DMS153 (cell line): ENCODE measurements at regions not wholly inside any gene's neighbourhood (a gene's known extent, or its start where the extent isn't known, plus 50 kb on each side); places are given as distances from the start of the nearest gene placed in this dataset.
"Not testable (repeated sequence)": the region's sequence is repeated elsewhere in the genome, so short reads cannot be mapped to it uniquely, and the experiment has no call there.

Experiments used
- DNase-seq: peaks from one replicate; lab custom pipeline; 2025; lab: John Stamatoyannopoulos, UW

DNA sequence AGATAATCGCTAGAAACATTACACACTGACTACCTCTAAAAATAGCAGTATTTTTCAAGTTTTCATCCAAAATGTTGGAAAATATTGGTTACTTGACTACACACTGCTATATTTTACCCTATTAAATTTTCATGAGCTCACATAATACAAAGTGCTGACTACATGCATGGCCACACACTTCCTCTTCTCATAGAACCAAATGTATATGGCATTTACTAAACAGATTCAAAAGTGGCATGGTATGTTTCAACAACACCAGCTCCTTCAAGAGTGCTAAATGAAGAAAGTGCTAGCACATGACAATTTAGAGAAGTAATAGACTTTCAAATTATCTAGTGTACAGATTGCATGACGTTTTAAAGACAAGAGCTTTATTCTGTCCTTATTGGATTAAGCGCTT lies 780.4 kb upstream of the SLITRK6 start:
- DNase-seq = no peak

DNA sequence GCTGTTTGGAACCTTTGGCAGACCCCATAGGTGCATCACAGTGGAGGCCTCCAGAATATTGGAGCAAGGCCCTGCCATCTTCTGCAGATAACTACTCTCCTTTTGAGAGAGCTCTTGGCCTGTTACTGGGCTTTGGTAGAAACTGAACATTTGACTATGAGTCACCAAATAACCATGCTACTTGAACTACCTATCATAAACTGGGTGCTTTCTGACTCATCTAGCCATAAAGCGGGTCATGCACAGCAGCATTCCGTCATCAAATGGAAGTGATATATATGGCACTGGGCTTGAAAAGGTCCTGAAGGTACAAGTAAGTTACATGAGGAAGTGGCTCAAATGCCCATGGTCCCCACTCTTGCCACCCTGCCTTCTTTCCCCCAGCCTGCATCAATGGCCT lies 782.5 kb upstream of the SLITRK6 start:
- DNase-seq = no peak

DNA sequence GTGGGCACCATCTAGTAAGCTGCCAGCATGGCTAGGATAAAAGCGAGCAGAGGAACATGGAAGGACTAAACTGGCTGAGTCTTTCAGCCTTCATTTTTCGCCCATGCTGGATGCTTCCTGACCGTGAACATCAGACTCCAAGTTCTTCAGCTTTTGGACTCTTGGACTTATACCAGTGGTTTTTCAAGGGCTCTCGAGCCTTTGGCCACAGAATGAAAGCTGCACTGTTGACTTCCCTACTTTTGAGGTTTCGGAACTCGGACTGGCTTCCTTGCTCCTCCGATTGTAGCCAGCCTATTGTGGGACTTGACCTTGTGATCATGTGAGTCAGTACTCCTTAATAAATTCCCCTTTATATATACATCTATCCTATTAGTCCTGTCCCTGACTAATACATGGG lies 785.1 kb upstream of the SLITRK6 start:
- DNase-seq = no peak

DNA sequence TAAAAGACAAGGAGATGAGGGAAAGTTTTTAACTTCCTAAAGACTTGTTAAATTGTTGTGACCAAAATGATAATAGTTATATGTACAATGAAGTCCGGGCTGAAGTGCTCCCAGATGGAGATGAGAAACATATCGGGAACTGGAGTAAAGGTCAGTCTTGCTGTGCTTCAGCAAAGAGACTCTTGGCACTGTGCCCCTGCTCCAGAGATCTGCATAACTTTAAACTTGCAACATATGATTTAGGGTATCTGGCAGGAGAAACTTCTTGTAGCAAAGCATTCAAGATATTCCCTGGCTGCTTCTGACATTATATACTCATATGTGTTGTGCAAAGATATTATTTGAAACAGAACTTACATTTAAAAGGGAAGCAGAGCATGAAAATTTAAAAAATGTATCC lies 786.6 kb upstream of the SLITRK6 start:
- DNase-seq = no peak

DNA sequence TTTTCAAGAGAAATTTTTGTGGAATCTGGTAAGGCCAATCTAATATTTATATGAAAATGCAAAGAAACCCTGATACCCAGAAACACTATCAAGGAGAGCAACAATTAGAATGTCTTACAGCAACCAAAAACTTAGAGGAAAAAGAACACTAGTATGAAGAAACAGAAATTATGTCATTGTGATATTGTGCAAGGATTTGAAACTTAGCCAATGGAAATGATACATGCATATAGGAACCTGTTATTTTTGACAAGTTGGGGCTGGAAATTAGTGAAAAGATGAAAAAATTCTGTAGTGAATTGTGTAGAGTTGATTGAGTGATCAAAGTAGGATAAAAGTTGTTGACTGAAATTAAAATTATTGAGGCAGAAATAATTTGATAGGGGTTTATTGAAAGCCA lies 792.6 kb upstream of the SLITRK6 start:
- no peak for DNase-seq

DNA sequence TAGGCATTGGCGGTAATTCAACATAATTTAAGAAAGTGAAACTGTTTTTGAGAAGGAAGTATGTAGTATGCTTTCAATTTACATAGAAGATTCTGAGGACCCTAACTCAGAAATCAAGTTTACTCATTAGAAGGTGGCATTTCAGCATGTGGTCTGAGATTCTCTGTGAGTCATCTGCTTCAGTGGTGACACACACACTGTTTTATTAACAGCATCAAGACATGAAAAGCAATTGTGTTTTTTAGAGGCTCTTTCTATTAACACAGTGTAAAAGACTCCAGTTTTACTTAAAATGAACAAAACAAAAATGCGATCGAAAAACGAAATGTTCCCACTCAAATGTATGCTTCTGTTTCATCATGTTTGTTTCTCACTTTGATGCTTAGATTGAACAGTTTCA lies 802.1 kb upstream of the SLITRK6 start:
- no peak for DNase-seq

DNA sequence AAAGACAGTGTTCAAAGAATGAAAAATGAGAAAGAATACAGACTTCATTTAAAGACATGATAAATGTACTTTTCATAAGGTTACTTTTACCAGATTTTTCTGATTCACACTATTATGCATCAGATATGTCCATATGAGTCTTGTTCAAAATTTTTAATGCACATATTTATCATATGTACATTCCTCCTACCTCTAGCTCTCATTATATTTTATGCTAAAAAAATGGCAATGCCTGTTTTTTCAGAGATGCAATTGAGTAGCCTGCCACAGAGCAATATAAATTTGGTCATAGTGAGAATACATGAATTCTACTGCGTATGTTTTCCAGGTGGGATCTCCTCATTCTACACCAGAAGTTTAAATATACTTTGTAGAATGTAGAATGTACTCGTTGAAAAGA lies 807.0 kb upstream of the SLITRK6 start:
- DNase-seq = no peak

DNA sequence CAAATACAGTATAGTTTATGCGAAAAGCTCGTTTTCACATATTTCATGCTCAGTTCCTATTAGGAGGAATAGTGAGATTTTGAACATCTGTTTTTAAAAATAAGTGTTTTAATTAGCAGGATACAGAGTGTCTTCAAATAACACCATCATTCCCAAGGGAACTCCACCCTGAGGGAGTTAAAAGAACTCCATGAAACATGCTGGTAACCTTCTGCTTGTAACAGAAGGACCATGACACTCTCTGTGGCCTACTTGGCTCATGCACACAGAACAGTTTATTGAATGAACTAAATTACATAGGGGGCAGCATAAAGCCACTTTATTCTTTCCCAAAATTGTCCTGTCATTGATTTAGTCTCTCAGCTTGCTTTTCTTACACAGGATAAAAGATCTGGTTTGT lies 809.5 kb upstream of the SLITRK6 start:
- no peak for DNase-seq

DNA sequence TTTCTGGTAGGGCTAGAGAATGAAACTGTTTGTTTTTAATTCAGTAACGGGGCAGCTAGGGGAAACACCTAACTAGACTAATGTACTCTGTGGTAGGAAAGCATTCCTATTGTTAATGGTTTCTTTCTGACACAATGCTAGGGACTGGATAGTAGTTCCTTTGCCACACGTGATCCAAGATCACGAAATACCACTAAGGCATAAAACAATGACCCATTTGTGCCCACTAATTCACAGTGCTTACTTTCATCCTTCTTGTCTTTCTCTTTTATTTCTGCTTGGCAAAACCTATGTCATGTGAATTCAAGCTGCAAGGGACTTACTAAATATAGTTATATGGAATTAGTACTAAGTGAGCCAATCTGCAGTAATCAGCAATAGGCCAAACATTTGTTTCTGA lies 834.1 kb upstream of the SLITRK6 start:
- DNase-seq = no peak

DNA sequence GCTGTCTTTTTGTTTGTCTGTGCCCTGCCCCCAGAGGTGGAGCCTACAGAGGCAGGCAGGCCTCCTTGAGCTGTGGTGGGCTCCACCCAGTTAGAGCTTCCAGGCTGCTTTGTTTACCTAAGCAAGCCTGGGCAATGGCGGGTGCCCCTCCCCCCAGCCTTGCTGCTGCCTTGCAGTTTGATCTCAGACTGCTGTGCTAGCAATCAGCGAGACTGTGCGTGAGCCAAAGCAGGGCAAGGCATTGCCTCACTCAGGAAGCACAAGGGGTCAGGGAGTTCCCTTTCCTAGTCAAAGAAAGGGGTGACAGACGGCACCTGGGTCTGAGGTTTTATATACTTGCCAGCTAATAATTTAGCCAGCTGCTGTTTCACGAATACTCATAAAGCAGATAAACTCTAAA lies 852.0 kb upstream of the SLITRK6 start:
- not testable (repeated sequence) for DNase-seq

DNA sequence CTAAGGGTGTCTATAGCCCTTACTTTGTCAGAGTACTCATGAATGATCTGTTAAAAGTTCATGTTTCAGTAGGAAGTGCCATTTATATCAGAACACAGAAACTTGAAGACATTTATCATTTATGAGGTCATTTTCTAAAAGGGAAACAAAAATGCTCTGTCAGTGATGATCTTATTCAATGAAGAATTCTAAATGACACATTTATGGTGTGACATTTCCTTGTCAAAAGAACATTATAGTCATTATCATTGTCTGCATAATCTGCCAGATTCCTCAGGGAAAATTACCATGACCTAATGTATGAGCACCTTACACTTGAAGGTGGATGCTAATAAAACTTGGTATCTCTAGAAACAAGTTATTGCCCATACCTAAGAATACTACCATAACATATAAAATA lies 853.8 kb upstream of the SLITRK6 start:
- no peak for DNase-seq

DNA sequence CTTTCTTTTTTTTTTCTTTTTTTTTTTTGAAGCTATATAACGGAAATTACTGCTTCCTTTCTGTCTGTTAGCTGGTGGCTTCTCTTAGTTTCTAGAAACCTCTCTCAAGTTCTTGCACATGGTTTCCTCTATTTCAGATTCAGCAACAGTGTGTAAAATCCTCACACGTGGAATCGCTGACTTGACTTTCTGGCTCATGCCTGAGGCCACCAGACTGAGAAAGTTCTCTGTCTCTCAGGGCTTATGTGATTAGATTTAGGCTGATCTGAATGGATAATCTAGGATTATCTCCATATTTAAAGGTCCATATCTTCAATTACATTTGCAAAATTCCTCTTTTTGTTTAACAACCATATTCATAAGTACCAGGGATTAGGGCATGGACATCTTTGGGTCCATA lies 856.3 kb upstream of the SLITRK6 start:
- DNase-seq = no peak

DNA sequence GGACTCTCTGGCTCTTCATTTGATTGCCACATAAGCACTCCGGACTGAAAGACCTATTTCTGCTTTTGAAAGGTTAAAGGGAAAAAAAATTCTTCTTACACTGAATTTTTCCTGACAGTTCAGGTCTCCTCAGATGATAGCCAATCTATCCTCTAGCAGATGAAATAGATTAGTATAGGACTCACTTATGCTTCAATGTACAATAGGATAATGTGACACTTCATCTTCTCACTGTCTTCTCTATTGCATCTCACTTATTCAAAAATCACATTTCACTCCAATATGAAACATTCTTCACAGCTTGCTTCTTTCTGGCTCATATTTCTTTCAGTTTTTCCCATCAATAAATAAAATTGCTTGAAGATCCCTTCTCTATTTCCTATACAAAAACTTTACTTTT lies 860.9 kb upstream of the SLITRK6 start:
- no peak for DNase-seq

DNA sequence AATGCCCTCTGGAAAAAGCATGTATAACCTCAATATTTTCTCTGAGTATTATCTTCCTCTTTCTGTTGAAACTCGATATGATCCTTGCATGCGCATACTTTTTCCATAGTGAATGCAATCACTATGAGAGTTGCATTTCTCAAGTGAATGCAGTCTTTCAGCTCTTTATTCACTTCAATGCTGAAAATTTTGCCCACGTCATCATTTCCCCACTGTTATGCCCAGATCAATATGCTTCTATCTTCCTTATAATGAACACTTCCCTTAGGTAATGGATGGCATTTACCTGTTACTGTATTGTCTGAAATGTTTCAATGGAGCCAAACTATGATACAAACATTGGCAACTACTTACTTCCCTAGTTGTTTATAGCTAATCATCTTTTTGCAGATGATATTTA lies 866.6 kb upstream of the SLITRK6 start:
- DNase-seq = no peak

DNA sequence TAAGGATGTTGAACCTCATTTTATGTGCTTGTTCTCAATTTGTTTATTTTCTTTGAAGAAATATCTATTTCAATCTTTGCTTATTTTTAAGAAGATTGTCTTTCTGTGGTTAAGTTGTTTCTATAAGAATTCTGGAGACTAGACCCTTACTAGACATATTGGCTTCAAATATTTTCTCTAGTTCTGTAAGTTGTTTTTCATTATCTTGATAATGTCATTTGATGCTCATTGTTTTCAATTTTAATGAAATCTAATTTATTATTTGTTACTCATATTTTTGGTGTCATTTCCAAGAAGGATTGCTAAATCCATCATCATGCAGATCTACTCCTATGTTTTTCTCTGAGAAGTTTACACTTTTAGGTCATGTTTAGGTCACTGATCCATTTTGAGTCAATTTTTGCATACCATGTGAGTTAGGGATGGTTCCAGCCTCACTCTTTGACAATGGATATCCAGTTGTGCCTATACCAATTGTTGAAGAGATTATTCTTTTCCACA lies 874.8 kb upstream of the SLITRK6 start:
- DNase-seq = no peak

DNA sequence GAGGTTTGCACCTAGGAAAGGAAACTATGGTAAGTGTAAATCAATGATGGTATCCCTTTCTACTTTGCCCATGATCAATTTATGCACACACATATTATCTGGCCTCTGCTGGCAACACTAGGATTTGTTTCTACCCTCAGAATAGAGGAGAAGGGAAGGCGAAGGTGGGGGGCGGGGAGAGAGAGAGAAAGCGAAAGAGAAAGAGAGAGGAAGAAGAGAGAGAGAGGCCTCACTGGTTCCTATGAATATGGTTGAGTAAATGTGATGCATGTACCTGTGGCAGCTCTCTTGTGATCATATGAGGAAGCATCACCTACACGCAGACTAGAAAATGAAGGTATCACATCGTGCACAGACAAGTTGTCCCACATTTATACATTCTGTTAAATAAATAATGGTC lies 882.0 kb upstream of the SLITRK6 start:
- no peak for DNase-seq

DNA sequence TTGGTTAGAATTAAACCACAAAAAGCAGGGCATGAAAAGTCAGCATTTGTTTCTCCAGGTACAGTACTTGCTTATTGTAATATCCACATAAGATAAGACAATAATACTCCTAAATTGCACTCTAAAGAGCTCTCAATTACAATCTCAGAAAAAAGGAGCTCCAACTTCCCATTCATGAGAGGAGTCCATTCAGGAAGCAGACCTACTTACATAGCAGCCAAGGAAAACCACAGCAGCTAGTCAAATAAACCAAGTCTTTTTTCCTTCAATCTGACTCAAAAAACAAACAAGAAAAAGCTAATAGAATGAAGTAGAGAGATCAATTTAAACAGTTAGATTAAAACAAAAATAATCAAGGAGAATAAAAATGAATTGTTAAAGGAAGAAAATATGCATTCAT lies 885.2 kb upstream of the SLITRK6 start:
- DNase-seq = peak; percentile 84

DNA sequence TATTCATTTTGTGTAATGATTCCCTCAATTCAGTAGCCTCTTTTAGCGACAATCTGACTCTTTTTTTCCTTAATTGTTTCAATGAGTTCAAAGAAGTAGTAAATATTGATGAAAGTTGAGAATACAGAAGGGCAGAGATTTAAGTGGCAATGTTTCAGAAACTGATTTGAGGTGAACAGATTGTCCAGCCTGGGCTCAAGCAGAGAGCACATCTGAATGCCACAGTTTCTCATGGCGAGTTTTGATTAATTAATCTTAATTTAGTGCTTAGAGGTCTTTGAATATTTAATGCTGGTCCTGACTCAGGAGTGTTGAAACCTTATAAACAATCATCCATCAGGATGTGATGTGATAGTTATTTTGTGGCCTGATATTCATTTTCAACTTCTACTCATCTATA lies 890.7 kb upstream of the SLITRK6 start:
- no peak for DNase-seq

DNA sequence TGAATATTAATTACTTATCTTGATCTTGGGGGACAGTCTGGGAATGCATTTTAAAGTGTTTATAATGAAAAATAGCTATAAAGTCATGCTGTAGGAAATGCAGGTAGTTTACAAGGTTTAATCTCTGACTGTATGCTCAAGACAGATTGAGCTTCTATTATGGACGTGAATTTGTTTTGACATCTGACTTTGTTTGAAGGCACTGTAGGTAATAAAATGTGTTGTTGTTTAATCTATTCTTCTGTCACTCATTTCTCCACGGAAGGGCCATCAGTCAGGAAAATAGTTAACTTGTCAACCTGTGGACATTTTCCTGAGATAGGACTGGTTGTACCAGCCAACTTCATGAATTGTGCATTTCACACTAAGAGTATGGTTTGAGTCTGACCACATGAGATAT lies 893.1 kb upstream of the SLITRK6 start:
- peak; percentile 5 for DNase-seq

DNA sequence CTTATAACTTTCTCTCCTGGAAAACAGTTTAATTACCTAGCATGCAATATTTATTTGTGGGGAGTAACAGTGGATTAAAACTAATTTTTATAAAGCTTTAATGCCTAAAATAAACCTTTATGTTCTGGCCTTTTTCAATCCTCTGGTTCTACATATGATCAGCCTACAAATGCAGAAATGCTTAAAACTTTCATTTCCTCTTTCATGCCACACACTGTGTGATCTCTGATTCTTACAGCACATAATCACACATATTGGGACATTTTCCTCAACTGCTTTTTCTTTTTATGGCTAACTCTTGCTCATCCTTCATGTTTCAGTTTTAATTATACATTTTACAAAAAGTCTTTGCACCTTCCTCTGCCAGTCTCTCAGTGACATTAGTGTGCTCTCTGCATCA lies 910.8 kb upstream of the SLITRK6 start:
- no peak for DNase-seq

DNA sequence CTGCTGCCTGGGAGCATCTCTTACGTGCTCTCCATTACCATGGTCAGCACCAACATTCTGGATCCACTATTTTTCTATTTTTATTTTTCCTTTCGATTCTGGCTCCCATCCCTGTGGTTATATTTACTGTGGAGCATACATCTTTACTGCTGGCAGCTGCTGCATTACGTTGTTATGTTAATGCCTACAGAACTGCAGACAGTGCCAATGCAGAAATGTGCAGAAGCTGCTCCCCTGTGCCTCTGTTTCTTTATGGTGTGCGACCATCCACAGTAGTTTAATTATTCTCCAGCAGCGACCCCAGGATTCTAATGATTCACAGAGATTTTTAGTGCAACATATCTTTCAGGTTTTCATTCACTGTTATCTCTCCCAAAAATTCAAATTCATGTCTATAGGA lies 911.7 kb upstream of the SLITRK6 start:
- DNase-seq = no peak

DNA sequence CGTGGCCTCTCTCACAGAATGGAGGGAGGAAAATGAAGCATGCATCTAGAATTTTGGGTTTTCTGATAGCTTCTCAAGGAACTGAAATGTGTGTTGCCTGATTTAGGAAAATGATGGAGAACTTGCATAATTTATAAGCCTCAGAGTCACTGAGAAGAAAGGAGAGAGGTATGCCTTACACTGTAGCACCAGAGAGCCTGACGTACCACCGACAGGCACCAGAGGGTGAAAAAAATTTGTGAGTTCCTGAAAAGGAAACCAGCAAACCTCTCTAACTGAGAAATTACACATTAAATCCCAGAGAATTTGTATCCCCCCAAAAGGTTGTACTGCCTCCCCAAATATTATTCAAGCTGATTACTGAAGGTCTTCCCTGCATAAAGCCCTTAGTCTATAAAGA lies 915.3 kb upstream of the SLITRK6 start:
- DNase-seq = no peak

DNA sequence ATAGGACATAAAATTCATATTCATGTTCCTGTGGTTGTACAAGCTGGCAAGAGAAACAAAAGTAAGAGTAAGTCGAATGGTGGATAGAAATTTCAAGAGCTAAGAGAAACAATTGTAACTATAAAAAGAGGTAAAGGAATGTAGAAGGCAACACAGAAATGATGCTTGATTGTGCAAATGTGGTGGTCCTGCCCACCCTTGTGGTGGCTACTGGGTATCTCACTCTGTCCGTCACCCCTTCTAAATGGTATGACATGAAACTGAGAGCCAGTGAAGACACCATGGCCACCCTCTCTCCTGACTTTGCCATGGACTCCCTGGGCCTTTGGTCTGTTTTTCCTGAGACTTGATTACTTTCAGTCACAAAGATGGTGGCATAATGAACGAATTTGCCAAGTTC lies 925.9 kb upstream of the SLITRK6 start:
- no peak for DNase-seq

DNA sequence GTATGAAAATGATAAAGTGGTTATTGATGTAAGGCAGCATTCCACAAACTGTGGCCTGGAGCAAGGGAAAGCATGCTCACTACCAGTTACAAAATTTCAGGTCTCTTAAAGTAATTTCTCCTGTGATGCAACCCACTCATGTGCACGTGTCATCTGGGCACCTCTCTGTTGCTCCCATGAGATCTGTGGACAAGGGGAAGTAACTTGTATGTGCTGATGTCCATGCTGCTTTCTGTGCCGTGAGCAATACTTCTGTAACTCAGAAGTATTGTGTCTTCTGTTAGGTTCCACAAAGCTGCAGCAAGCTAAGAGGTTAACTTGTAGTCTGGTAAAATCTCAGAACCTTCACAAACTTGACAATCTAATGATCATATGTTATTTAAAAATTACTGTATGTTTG lies 930.0 kb upstream of the SLITRK6 start:
- no peak for DNase-seq

DNA sequence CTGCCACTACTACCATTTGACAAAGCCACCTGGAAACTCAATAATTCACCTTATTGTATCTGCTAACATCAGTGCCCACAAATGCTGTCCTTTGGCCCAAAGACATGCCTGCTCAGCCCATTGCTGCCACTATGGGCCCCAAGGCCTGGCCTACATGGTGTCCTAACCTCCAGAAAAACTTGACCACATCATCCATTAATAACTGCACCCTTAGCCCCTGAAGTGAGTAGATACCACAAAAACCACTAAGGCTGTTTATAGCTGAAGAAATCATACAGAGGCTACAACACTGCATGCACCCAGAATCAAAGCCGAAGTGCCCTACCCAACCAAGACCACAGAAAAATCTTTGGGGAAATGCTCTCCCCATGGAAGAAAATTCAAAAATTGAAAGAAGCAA lies 932.8 kb upstream of the SLITRK6 start:
- no peak for DNase-seq
